ENCODE measurements at regions not wholly inside any gene's neighbourhood (a gene's known extent, or its start where the extent isn't known, plus 50 kb on each side); places are given as distances from the start of the nearest gene placed in this dataset.

DNA sequence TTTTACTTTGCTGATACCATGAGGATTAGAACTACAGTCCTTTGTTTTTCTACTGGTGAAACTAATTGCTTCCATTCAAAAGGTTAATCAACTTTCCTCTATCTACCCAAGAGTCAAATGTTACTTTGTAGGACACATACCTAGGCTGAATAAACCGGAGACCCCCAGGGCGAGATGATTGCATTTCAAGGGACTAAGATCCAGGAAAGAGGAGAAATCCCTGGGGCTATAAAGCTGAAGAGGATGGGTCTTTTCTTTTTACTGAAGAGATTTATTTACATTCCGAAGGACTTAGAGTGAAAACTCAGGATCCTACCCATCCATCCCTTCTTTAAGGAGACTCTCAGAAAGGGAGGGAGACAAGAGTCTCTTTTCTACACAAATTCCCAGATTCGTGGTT lies 331.9 kb downstream of the CDH19 start:
- TF ChIP-seq, protein P1, sequence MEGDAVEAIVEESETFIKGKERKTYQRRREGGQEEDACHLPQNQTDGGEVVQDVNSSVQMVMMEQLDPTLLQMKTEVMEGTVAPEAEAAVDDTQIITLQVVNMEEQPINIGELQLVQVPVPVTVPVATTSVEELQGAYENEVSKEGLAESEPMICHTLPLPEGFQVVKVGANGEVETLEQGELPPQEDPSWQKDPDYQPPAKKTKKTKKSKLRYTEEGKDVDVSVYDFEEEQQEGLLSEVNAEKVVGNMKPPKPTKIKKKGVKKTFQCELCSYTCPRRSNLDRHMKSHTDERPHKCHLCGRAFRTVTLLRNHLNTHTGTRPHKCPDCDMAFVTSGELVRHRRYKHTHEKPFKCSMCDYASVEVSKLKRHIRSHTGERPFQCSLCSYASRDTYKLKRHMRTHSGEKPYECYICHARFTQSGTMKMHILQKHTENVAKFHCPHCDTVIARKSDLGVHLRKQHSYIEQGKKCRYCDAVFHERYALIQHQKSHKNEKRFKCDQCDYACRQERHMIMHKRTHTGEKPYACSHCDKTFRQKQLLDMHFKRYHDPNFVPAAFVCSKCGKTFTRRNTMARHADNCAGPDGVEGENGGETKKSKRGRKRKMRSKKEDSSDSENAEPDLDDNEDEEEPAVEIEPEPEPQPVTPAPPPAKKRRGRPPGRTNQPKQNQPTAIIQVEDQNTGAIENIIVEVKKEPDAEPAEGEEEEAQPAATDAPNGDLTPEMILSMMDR (conservative IDR thresholded peaks at IDR 0.05 in 1 of 2, IDR thresholded peaks at IDR 0.05 in 1 of 2; ENCODE audit: extremely low read depth in 1 of 2, insufficient read depth in 1 of 2, low read depth in 1 of 2, low read length in 2 of 2), result no peak
- no peak for TF ChIP-seq EZH2 (IDR thresholded peaks at IDR 0.05; ENCODE audit: borderline replicate concordance, low read length)

Data from mammary epithelial cell (primary cell).